ENCODE measurements at regions not wholly inside any gene's neighbourhood (a gene's known extent, or its start where the extent isn't known, plus 50 kb on each side); places are given as distances from the start of the nearest gene placed in this dataset.

GRCh38 chr13:80251403-80251802, 89.5 kb downstream of the SPRY2 start:
- TF ChIP-seq ZNF274 (IDR thresholded peaks at IDR 0.05; ENCODE audit: low read depth, low read length), result no peak
- TF ChIP-seq YY1 (IDR thresholded peaks at IDR 0.05; ENCODE audit: insufficient read depth, insufficient read length), result no peak
